D721Med (cell line): ENCODE measurements at regions not wholly inside any gene's neighbourhood (a gene's known extent, or its start where the extent isn't known, plus 50 kb on each side); places are given as distances from the start of the nearest gene placed in this dataset.
A peak's percentile ranks its signal among the peaks of the same experiment; 100 is the strongest.

Experiments used
- DNase-seq: peaks from one replicate; pipeline ENCODE4 v3.0.0; 2011; ENCODE audit warnings: low spot score; ENCODE audit not compliant: insufficient read length
- FAIRE-seq: peaks from 2 replicates; lab custom pipeline; 2011; peaks lifted over from hg19 to GRCh38; lab: Jason Lieb, UNC
- CTCF ChIP-seq: IDR thresholded peaks from 2 replicates; pipeline ENCODE4 v1.5.1; 2012; ENCODE audit warnings: mild to moderate bottlenecking, control low read depth; ENCODE audit not compliant: insufficient read depth; ENCODE audit errors: missing control alignments

- DNase-seq (no peak), FAIRE-seq (no peak)
- TF ChIP-seq CTCF = no peak
These were observed 426.4 kb upstream of the MPDZ start for GRCh38 chr9:13705918-13706317.

DNA sequence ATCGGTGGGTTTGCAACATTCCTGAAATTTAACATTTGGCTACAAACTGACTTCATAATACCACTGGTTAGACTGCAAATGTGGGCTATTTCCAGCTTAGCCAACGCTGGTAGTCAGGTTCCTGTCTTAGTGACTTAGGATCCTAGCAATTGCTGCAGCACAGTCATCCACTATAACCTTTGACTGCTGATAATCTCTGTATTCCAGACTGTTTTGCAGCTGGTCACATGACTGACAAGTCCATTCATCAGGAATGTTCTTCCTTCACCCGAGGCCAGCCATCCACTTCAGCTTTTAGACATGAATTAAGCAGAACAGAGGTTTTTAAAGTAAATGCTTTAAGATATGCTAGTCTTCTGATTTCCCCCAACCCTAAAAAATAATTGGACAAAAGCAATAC is 425.9 kb upstream of the MPDZ start:
- no peak for FAIRE-seq
- no peak for TF ChIP-seq CTCF
- DNase-seq = no peak

DNA sequence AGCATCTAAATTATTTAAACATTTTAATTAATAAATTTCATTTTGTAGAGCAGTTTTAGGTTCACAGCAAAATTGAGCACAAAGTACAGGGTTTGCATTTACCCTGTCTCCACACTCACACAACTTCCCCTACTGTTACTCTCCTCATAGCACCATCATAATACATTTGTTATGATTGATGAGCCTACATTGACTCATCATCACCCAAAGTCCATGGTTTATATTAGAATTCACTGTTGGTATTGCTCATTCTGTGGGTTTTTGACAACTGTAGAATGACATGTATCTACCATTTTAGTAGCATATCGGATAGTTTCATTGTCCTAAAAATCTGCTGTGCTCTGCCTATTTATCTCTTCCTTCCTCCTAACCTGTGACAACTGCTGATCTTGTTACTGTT is 411.1 kb upstream of the MPDZ start:
- FAIRE-seq (no peak), DNase-seq (no peak)
- TF ChIP-seq CTCF = no peak

DNA sequence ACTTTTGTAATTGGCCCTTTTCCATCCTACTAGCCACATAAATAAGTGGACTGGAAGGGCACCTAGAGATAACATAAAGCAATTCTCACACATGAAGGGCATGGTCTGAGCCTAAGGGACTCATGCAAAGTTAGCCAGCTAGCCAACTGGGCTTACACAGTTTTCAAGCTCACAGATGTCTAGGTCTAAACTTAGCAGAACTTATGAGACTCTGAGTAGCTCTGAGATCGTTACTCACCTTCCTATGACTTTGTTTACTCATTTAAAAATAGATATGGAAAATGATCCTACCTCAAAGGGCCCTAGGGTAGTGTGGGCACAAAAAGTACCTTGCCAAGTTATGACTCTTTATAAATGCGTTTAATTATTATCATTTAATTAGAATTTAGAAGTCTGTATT is 410.4 kb upstream of the MPDZ start:
- DNase-seq (no peak), FAIRE-seq (no peak)
- no peak for TF ChIP-seq CTCF

DNA sequence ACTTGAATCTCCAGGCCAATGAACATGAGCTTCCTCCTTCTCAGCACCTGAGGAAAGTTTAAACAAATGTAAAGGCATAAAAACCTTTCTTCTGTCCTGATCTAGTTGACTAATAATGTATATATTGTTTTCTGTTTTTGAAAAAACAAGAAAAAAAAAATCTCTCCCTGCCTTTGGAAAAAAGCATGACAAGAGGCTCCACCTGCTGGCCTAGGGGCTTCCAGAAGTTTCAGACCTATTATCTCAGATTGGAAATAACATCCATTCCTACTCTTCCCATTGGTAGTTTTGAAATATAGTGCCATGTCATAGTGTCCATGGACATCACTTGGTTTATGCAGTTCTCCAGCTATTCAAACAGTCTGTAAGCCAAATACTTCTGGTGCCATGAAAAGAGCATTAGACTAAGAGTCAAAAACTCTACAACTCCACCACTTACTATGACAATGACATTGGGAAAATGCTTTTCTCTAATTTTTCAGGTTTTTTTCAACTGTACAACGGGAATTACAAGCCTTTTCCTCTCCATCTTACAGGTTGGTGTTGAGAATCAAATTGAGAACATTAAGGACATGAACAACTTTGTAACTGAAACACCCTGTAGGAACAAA is 409.6 kb upstream of the MPDZ start:
- DNase-seq = no peak
- TF ChIP-seq CTCF = peak; percentile 49
- FAIRE-seq = no peak

GRCh38 chr9:13688223-13688989 is 408.9 kb upstream of the MPDZ start:
- FAIRE-seq = no peak
- TF ChIP-seq CTCF = no peak
- no peak for DNase-seq

DNA sequence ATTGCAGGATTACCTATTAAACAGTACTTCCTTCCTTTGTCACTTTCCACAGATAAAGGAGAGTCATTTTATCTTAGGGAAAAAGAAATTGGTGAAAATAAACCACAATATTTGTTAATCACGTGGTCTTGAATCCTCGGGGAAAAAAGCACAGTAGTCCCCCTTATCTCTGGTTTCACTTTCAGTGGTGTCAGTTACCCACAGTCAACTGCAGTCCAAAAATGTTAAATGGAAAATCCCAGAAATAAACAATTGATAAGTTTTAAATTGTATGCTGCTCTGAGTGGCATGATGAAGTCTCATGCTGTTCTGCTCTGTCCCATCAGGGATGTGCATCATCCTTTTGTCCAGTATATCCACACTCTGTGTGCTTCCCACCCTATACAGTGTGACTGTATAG is 405.2 kb upstream of the MPDZ start:
- DNase-seq (no peak), FAIRE-seq (no peak)
- no peak for TF ChIP-seq CTCF
